ENCODE measurements at regions not wholly inside any gene's neighbourhood (a gene's known extent, or its start where the extent isn't known, plus 50 kb on each side); places are given as distances from the start of the nearest gene placed in this dataset.

GRCh38 chr6:139712830-139713229, 338.4 kb upstream of the CITED2 start:
- H3K4me1 ChIP-seq: peaks cover 0 to 26% (median 9%) of the 10 kb centered on the region in 12 donors
- TF ChIP-seq CTCF (IDR thresholded peaks at IDR 0.05) (no peak), POLR2A (IDR thresholded peaks at IDR 0.05) (no peak)
- H3K27ac ChIP-seq: no peak overlapping the region
- intact Hi-C loops (cut with DNase I): no loop called here
- DNase-seq: no peak
- 69 to 85% (median 80%) methylated on average over 3 of the region's 3 CpGs for WGBS, 4 donors
- no peaks in the 10 kb centered on the region for H3K27me3 ChIP-seq
- ATAC-seq: no peak
- no peaks in the 10 kb centered on the region for H3K36me3 ChIP-seq
- no peaks in the 10 kb centered on the region for H3K9me3 ChIP-seq
- H3K4me3 ChIP-seq: no peak overlapping the region

DNA sequence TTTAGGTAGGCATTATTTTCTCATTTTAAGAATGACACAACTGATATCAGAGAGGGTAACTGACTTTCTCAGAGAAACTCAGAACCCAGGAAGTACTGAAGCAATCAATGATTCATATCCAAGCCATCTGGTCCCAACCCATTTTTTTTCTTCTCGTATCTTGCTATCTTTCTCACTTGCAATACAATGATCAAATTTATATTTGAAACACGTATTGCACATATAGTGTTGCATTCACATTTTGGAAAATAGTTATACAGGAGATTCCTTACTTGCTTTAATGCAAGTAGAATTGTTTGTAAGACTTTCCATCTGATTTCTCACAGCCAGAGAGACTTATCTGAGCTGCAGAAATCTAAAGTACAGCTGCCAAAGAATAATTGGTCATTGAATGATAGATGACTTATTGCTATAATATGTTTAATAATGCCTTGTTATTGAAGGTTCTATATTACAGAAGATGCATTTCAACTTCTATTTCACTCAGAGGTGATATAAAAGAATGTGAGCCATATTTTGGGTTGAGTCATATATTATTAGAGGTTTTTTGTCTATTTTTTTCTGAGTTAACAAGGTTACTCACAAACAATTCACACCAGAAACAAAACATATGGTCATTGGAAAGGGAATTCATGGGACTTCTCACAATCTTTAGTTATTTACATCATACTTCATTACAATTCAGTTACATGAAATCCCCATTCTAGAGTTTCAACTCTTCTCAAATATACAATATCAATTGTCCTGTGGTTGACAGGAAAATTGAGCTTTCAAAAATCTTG, 337.5 kb upstream of the CITED2 start:
- Histone ChIP-seq H3K36me3 (no peaks in the 10 kb centered on the region), H3K27me3 (no peaks in the 10 kb centered on the region), H3K4me3 (no peak overlapping the region), H3K4me1 (peaks cover 0 to 26% (median 9%) of the 10 kb centered on the region in 12 donors), H3K27ac (no peak overlapping the region), H3K9me3 (no peaks in the 10 kb centered on the region)
- intact Hi-C loops (cut with DNase I): no loop called here
- 79 to 89% (median 83%) methylated on average over 2 of the region's 2 CpGs for WGBS, 4 donors
- TF ChIP-seq CTCF (IDR thresholded peaks at IDR 0.05) (no peak), POLR2A (IDR thresholded peaks at IDR 0.05) (no peak)
- no peak for ATAC-seq
- DNase-seq: no peak

- DNase-seq (no peak), ATAC-seq (peak; percentile 26 to 58 (median 56))
- H3K36me3 ChIP-seq: no peaks in the 10 kb centered on the region
- H3K4me1 ChIP-seq: peaks cover 0 to 26% (median 9%) of the 10 kb centered on the region in 12 donors
- H3K27ac ChIP-seq: no peak overlapping the region
- intact Hi-C loops (cut with DNase I): no loop called here
- no peaks in the 10 kb centered on the region for H3K9me3 ChIP-seq
- no peaks in the 10 kb centered on the region for H3K27me3 ChIP-seq
- TF ChIP-seq POLR2A (IDR thresholded peaks at IDR 0.05): no peak
- no peak for TF ChIP-seq CTCF (IDR thresholded peaks at IDR 0.05)
- H3K4me3 ChIP-seq: no peak overlapping the region
Measured at GRCh38 chr6:139710556-139710955, 336.1 kb upstream of the CITED2 start.

GRCh38 chr6:139708337-139709199, 334.1 kb upstream of the CITED2 start:
- 26 to 36% (median 26%) methylated on average over 6 of the region's 6 CpGs for WGBS, 4 donors
- DNase-seq (no peak), ATAC-seq (peak in 3 of 4 donors; percentile 22 to 46 (median 37))
- H3K4me1 ChIP-seq: peaks cover 0 to 26% (median 9%) of the 10 kb centered on the region in 12 donors
- no peak for TF ChIP-seq CTCF (IDR thresholded peaks at IDR 0.05)
- TF ChIP-seq POLR2A (IDR thresholded peaks at IDR 0.05): no peak
- intact Hi-C loops (cut with DNase I): no loop called here
- no peaks in the 10 kb centered on the region for H3K36me3 ChIP-seq
- peaks cover 0 to 6% (median 0%) of the 10 kb centered on the region in 12 donors for H3K9me3 ChIP-seq
- H3K4me3 ChIP-seq: no peak overlapping the region
- peak overlapping the region in 1 of 12 donors; percentile 9 for H3K27ac ChIP-seq
- H3K27me3 ChIP-seq: no peaks in the 10 kb centered on the region

Measured in heart left ventricle (tissue), 16 donors.